Sigmoid colon (tissue), 6 donors: ENCODE measurements at regions not wholly inside any gene's neighbourhood (a gene's known extent, or its start where the extent isn't known, plus 50 kb on each side); places are given as distances from the start of the nearest gene placed in this dataset.

Source experiments
- DNase-seq: peaks from one replicate; pipeline ENCODE4 v3.0.0-alpha.2; 2019
- H3K27ac ChIP-seq, 4 donors: fragments of 200-600 bp; sonication (generic); one replicate each; pipeline ENCODE4 v1.5.1; 2016 to 2019; ENCODE audit warnings: mild to moderate bottlenecking in 1 of 4
- H3K27me3 ChIP-seq, 3 donors: fragments of 200-600 bp; sonication (generic); one replicate each; pipeline ENCODE4 v1.5.1; 2019; ENCODE audit warnings: mild to moderate bottlenecking in 1 of 3
- H3K36me3 ChIP-seq, 4 donors: fragments of 200-600 bp; sonication (generic); one replicate each; pipeline ENCODE4 v1.5.1; 2016 to 2019
- H3K4me1 ChIP-seq, 4 donors: fragments of 200-600 bp; sonication (generic); one replicate each; pipeline ENCODE4 v1.5.1; 2017 to 2019
- H3K4me3 ChIP-seq, 4 donors: fragments of 200-600 bp; sonication (generic); one replicate each; pipeline ENCODE4 v1.5.1; 2017 to 2019; ENCODE audit warnings: mild to moderate bottlenecking in 2 of 4, moderate library complexity in 1 of 4
- H3K9me3 ChIP-seq, 4 donors: fragments of 200-600 bp in 3 of 4; sonication (generic) in 3 of 4; one replicate each; pipeline versions ENCODE4 v1.5.1 to v1.6.1; 2013 to 2019
- EP300 ChIP-seq, 4 donors: sonication (generic); formaldehyde crosslinking; IDR thresholded peaks; one replicate each; pipeline ENCODE4 v1.6.1; 2017; ENCODE audit warnings: antibody characterized with exemption in 4 of 4
- POLR2A ChIP-seq, 2 donors: fragments of 450-650 bp; IDR thresholded peaks; one replicate each; pipeline ENCODE4 v1.6.1; 2016; ENCODE audit warnings: antibody characterized with exemption in 2 of 2, mild to moderate bottlenecking in 2 of 2, moderate library complexity in 2 of 2
- POLR2AphosphoS5 ChIP-seq, 4 donors: sonication (generic); formaldehyde crosslinking; IDR thresholded peaks; one replicate each; pipeline ENCODE4 v1.6.1; 2017; ENCODE audit warnings: antibody characterized with exemption in 4 of 4
- WGBS, 2 donors: extraction: QIAGEN DNeasy Blood & Tissue Kit; methylation state at CpG; one replicate each; pipeline ENCODE4 v1.1.7; 2013; 5-methylcytosine and 5-hydroxymethylcytosine counted together
- intact Hi-C: fragments of 100-400 bp; cut with DNase I; formaldehyde crosslinking; loops from one replicate; pipeline ENCODE4 v1.15.1; 2023
- TF ChIP-seq, protein P1 (sequence below), 4 experiments: fragments of 450-650 bp in 3 of 4; fragments of 200-600 bp in 1 of 4; IDR thresholded peaks; one replicate each; pipeline ENCODE4 v1.5.1; 2016 to 2019; ENCODE audit warnings: antibody characterized with exemption in 4 of 4, mild to moderate bottlenecking in 3 of 4, moderate library complexity in 2 of 4
- donor health status: healthy with polysubstance abuse.
- donor health status: healthy.

GRCh38 chr5:7244208-7244607 is 151.7 kb upstream of the ADCY2 start:
- Histone ChIP-seq H3K9me3 (no peaks in the 10 kb centered on the region), H3K4me3 (no peak overlapping the region), H3K36me3 (no peaks in the 10 kb centered on the region), H3K27me3 (no peaks in the 10 kb centered on the region), H3K27ac (no peak overlapping the region), H3K4me1 (no peaks in the 10 kb centered on the region)
- TF ChIP-seq POLR2A (IDR thresholded peaks at IDR 0.05), result no peak
- TF ChIP-seq EP300 (IDR thresholded peaks at IDR 0.05), result no peak
- DNase-seq, result no peak
- WGBS, 2 donors, result 89 to 90% methylated on average over 3 of the region's 3 CpGs
- intact Hi-C loops, result no loop called here

GRCh38 chr5:7245121-7245651 is 150.8 kb upstream of the ADCY2 start:
- Histone ChIP-seq H3K36me3 (no peaks in the 10 kb centered on the region), H3K27me3 (no peaks in the 10 kb centered on the region), H3K27ac (no peak overlapping the region), H3K4me3 (no peak overlapping the region), H3K9me3 (no peaks in the 10 kb centered on the region), H3K4me1 (no peaks in the 10 kb centered on the region)
- DNase-seq, result no peak
- no peak for TF ChIP-seq EP300 (IDR thresholded peaks at IDR 0.05)
- no peak for TF ChIP-seq POLR2AphosphoS5 (IDR thresholded peaks at IDR 0.05)
- TF ChIP-seq, protein P1, sequence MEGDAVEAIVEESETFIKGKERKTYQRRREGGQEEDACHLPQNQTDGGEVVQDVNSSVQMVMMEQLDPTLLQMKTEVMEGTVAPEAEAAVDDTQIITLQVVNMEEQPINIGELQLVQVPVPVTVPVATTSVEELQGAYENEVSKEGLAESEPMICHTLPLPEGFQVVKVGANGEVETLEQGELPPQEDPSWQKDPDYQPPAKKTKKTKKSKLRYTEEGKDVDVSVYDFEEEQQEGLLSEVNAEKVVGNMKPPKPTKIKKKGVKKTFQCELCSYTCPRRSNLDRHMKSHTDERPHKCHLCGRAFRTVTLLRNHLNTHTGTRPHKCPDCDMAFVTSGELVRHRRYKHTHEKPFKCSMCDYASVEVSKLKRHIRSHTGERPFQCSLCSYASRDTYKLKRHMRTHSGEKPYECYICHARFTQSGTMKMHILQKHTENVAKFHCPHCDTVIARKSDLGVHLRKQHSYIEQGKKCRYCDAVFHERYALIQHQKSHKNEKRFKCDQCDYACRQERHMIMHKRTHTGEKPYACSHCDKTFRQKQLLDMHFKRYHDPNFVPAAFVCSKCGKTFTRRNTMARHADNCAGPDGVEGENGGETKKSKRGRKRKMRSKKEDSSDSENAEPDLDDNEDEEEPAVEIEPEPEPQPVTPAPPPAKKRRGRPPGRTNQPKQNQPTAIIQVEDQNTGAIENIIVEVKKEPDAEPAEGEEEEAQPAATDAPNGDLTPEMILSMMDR (IDR thresholded peaks at IDR 0.05), result no peak
- no peak for TF ChIP-seq POLR2A (IDR thresholded peaks at IDR 0.05)
- WGBS, 2 donors, result 62% methylated on average over 2 of the region's 2 CpGs
- intact Hi-C loops, result no loop called here

DNA sequence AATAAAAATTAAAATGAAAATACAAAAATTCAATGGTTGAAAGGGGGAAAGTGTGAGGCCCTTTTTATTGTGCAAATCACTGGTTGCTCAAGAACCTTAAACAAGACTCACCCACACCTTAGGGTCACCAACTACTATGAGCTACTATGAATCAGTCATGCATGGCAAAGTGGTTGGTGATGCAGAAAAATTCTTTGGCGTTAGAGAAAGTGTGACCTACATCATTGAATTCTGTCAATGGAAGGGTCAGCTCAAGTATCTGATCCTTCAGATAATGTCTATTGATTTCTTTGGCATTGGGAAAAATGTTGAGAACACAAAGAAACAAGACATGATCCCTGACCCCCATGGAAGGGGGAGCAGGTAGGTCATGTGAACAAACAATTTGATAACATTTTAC is 149.7 kb upstream of the ADCY2 start:
- intact Hi-C loops, result no loop called here
- Histone ChIP-seq H3K27ac (no peak overlapping the region), H3K9me3 (no peaks in the 10 kb centered on the region), H3K4me1 (no peaks in the 10 kb centered on the region), H3K4me3 (no peak overlapping the region), H3K27me3 (no peaks in the 10 kb centered on the region), H3K36me3 (no peaks in the 10 kb centered on the region)
- WGBS, 2 donors, result 88 to 93% methylated on average over 1 of the region's 1 CpG
- no peak for DNase-seq
- TF ChIP-seq, protein P1 (IDR thresholded peaks at IDR 0.05), result no peak
- TF ChIP-seq POLR2A (IDR thresholded peaks at IDR 0.05), result no peak
- TF ChIP-seq EP300 (IDR thresholded peaks at IDR 0.05), result no peak
- TF ChIP-seq POLR2AphosphoS5 (IDR thresholded peaks at IDR 0.05), result no peak

DNA sequence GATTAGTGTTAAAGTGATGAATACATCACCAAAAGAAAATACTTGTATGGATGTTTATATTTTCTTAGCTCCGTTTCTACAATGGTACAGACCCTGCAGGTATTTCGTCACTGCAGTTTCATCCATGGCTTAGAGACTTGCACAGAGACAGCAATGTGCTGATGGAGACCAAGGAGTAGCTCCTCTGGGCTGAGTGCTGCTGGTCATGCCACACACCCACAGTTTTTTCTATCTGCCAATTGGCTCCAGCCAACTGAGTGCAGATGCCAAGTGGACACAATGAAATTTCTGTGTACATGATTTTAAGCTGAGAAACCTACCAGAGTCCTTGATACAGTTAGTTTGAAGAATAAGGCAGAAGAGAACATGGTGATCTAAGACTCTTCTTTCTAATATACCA is 145.9 kb upstream of the ADCY2 start:
- no peak overlapping the region for H3K27ac ChIP-seq
- no peak for DNase-seq
- WGBS, 2 donors, result 86 to 88% methylated on average over 2 of the region's 2 CpGs

DNA sequence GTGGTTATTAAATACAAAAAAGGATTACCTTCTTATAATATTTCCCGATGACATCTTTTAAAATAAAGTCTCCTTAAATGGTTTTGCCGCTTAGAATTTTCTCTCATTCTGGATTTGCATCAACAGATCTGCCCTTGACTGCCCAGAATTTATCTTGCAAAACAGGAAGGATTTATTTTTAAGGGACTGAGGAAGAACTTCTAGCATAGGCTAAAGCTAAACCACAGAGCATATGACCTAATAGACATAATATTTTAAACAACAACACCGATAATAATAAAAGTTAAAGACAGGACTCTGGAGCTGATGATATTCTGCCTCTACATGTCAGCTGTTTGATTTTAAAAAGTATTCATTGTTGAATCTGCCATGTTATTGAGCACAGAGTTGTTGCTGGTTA is 145.3 kb upstream of the ADCY2 start:
- DNase-seq, result no peak
- TF ChIP-seq EP300 (IDR thresholded peaks at IDR 0.05) (no peak), POLR2AphosphoS5 (IDR thresholded peaks at IDR 0.05) (no peak), POLR2A (IDR thresholded peaks at IDR 0.05) (no peak)
- Histone ChIP-seq H3K9me3 (no peaks in the 10 kb centered on the region), H3K36me3 (no peaks in the 10 kb centered on the region), H3K27me3 (no peaks in the 10 kb centered on the region), H3K4me3 (no peak overlapping the region), H3K4me1 (no peaks in the 10 kb centered on the region), H3K27ac (peak overlapping the region in 1 of 4 donors; percentile 22)
- 69 to 89% methylated on average over 3 of the region's 3 CpGs for WGBS, 2 donors
- intact Hi-C loops, result loop anchor here (5.0 kb wide), 1 partner anchor 507 kb away; no protein-coding TSS in a partner anchor

More for the DNA sequence above, 145.9 kb upstream of the ADCY2 start:
- Histone ChIP-seq H3K4me3 (no peak overlapping the region), H3K9me3 (no peaks in the 10 kb centered on the region), H3K36me3 (no peaks in the 10 kb centered on the region), H3K4me1 (no peaks in the 10 kb centered on the region), H3K27me3 (no peaks in the 10 kb centered on the region)
- intact Hi-C loops, result loop anchor here (5.0 kb wide), 1 partner anchor 507 kb away; no protein-coding TSS in a partner anchor
- TF ChIP-seq EP300 (IDR thresholded peaks at IDR 0.05) (no peak), POLR2A (IDR thresholded peaks at IDR 0.05) (no peak), POLR2AphosphoS5 (IDR thresholded peaks at IDR 0.05) (no peak)
- TF ChIP-seq, protein P1 (IDR thresholded peaks at IDR 0.05), result no peak

DNA sequence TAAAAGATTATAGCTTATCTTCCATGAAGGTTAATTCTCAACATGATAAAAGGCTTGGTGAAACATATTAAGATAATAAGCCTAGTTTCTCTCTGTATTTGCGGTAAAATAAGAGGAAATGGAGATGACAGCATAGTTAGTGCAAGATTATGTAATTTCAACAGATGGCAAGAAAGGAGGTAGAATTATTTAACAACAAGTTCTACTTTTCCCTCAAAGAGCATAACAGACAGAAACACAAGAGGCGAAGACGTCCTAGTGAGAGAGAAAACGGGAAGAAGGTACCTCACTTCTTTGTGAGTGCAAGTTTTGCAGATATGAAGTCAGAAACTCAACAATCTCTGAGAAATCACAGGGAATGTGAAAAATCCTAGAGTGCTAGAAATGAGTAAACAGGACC is 144.8 kb upstream of the ADCY2 start:
- Histone ChIP-seq H3K9me3 (no peaks in the 10 kb centered on the region), H3K4me1 (no peaks in the 10 kb centered on the region), H3K4me3 (no peak overlapping the region), H3K27me3 (no peaks in the 10 kb centered on the region), H3K27ac (peak overlapping the region in 1 of 4 donors; percentile 22), H3K36me3 (no peaks in the 10 kb centered on the region)
- intact Hi-C loops, result loop anchor here (5.0 kb wide), 1 partner anchor 506 kb away; no protein-coding TSS in a partner anchor
- TF ChIP-seq POLR2AphosphoS5 (IDR thresholded peaks at IDR 0.05), result no peak
- DNase-seq, result no peak
- 62 to 89% methylated on average over 4 of the region's 4 CpGs for WGBS, 2 donors
